H9 (cell line): ENCODE measurements at regions not wholly inside any gene's neighbourhood (a gene's known extent, or its start where the extent isn't known, plus 50 kb on each side); places are given as distances from the start of the nearest gene placed in this dataset.

Experiments
- DNase-seq: peaks from one replicate; pipeline ENCODE4 v3.0.0-alpha.2; 2017
- H2AFZ ChIP-seq: one replicate; pipeline ENCODE4 v1.6.1; 2013; ENCODE audit warnings: mild to moderate bottlenecking, low read length, control low read depth, moderate library complexity
- H2AK5ac ChIP-seq: 2 replicates; pipeline ENCODE4 v1.6.1; 2013; ENCODE audit warnings: low read length, control low read depth, mixed read lengths; ENCODE audit not compliant: insufficient read length
- H2BK120ac ChIP-seq: one replicate; pipeline ENCODE4 v1.6.1; 2013; ENCODE audit warnings: low read depth, mild to moderate bottlenecking, low read length, control low read depth, inconsistent platforms; ENCODE audit not compliant: poor library complexity, severe bottlenecking
- H2BK12ac ChIP-seq: 2 replicates; pipeline ENCODE4 v1.6.1; 2013; ENCODE audit warnings: low read length, control low read depth, mixed read lengths, low read depth; ENCODE audit not compliant: insufficient read length
- H2BK15ac ChIP-seq: 2 replicates; pipeline ENCODE4 v1.6.1; 2013; ENCODE audit warnings: low read depth, low read length, control low read depth
- H2BK20ac ChIP-seq: one replicate; pipeline ENCODE4 v1.6.1; 2013; ENCODE audit warnings: low read depth, mild to moderate bottlenecking, low read length, control low read depth, inconsistent platforms; ENCODE audit not compliant: poor library complexity, severe bottlenecking
- H2BK5ac ChIP-seq: 2 replicates; pipeline ENCODE4 v1.6.1; 2013; ENCODE audit warnings: low read length, control low read depth, mixed read lengths; ENCODE audit not compliant: insufficient read length
- H3K14ac ChIP-seq: 2 replicates; pipeline ENCODE4 v1.6.1; 2013; ENCODE audit warnings: low read length, control low read depth; ENCODE audit not compliant: insufficient read depth
- H3K18ac ChIP-seq: 2 replicates; pipeline ENCODE4 v1.6.1; 2013; ENCODE audit warnings: low read depth, mild to moderate bottlenecking, mixed read lengths, low read length, control low read depth; ENCODE audit not compliant: insufficient read length
- H3K23ac ChIP-seq: 2 replicates; pipeline ENCODE4 v1.6.1; 2013; ENCODE audit warnings: low read length, control low read depth, mixed read lengths, low read depth; ENCODE audit not compliant: insufficient read length
- H3K23me2 ChIP-seq: 2 replicates; pipeline ENCODE4 v1.6.1; 2013; ENCODE audit warnings: low read depth, mild to moderate bottlenecking, mixed read lengths, low read length, control low read depth; ENCODE audit not compliant: insufficient read length, poor library complexity, severe bottlenecking
- H3K27ac ChIP-seq: 2 replicates; pipeline ENCODE4 v1.5.1; 2013; ENCODE audit warnings: low read length, control low read depth, mixed read lengths, low read depth; ENCODE audit not compliant: insufficient read length
- H3K27me3 ChIP-seq: 2 replicates; pipeline ENCODE4 v1.6.1; 2013; ENCODE audit warnings: low read length, control low read depth, inconsistent platforms; ENCODE audit not compliant: insufficient read depth
- H3K4ac ChIP-seq: 2 replicates; pipeline ENCODE4 v1.6.1; 2013; ENCODE audit warnings: low read depth, mild to moderate bottlenecking, control low read depth, inconsistent platforms, low read length, moderate library complexity
- H3K4me1 ChIP-seq: 2 replicates; pipeline ENCODE4 v1.6.1; 2013; ENCODE audit warnings: low read length, control low read depth, inconsistent platforms; ENCODE audit not compliant: insufficient read depth
- H3K4me2 ChIP-seq: 2 replicates; pipeline ENCODE4 v1.6.1; 2013; ENCODE audit warnings: low read length, control low read depth, mixed read lengths; ENCODE audit not compliant: insufficient read length, insufficient read depth
- H3K56ac ChIP-seq: 2 replicates; pipeline ENCODE4 v1.6.1; 2013; ENCODE audit warnings: low read depth, mild to moderate bottlenecking, mixed read lengths, low read length, control low read depth; ENCODE audit not compliant: insufficient read length
- H3K79me1 ChIP-seq: 2 replicates; pipeline ENCODE4 v1.6.1; 2013; ENCODE audit warnings: low read depth, mild to moderate bottlenecking, moderate library complexity, low read length, control low read depth, inconsistent platforms; ENCODE audit not compliant: insufficient read depth, poor library complexity, severe bottlenecking
- H3K79me2 ChIP-seq: 2 replicates; pipeline ENCODE4 v1.6.1; 2013; ENCODE audit warnings: low read length, control low read depth, inconsistent platforms; ENCODE audit not compliant: insufficient read depth
- H3K9ac ChIP-seq: 2 replicates; pipeline ENCODE4 v1.6.1; 2013; ENCODE audit warnings: low read length, control low read depth, mixed read lengths; ENCODE audit not compliant: insufficient read length; ENCODE audit errors: extremely low read depth
- H3K9me3 ChIP-seq: one replicate; pipeline ENCODE4 v1.6.1; 2013; ENCODE audit warnings: low read depth, low read length, inconsistent platforms; ENCODE audit not compliant: control insufficient read depth
- H3T11ph ChIP-seq: one replicate; pipeline ENCODE4 v1.6.1; 2013; ENCODE audit warnings: mild to moderate bottlenecking, low read length, control low read depth, inconsistent platforms
- H4K20me1 ChIP-seq: one replicate; pipeline ENCODE4 v1.6.1; 2013; ENCODE audit not compliant: control insufficient read depth, insufficient read length, insufficient read depth
- H4K5ac ChIP-seq: 2 replicates; pipeline ENCODE4 v1.6.1; 2013; ENCODE audit warnings: low read depth, mild to moderate bottlenecking, mixed read lengths, low read length, control low read depth; ENCODE audit not compliant: insufficient read length
- H4K8ac ChIP-seq: replicated peaks from 2 replicates; pipeline ENCODE4 v1.6.1; 2013; ENCODE audit warnings: low read length, control low read depth, mixed read lengths, low read depth; ENCODE audit not compliant: insufficient read length
- H4K91ac ChIP-seq: 2 replicates; pipeline ENCODE4 v1.6.1; 2013; ENCODE audit warnings: low read depth, mild to moderate bottlenecking, moderate library complexity, mixed read lengths, low read length, control low read depth; ENCODE audit not compliant: insufficient read length
- H3K27ac Mint-ChIP-seq, 3 experiments: 2 replicates in 2 of 3; 3 replicates in 1 of 3; pipeline ENCODE4 v1.8.0; 2020 to 2021; ENCODE audit warnings: mixed read lengths in 3 of 3, mild to moderate bottlenecking in 1 of 3, moderate library complexity in 1 of 3
- H3K27me3 Mint-ChIP-seq: 2 replicates; pipeline ENCODE4 v1.8.0; 2021; ENCODE audit warnings: low read depth, mild to moderate bottlenecking, moderate library complexity, mixed read lengths
- H3K36me3 Mint-ChIP-seq, 3 experiments: 2 replicates in 2 of 3; 3 replicates in 1 of 3; pipeline ENCODE4 v1.8.0; 2020 to 2021; ENCODE audit warnings: low read depth in 3 of 3, mixed read lengths in 3 of 3; ENCODE audit not compliant: insufficient read depth in 1 of 3
- H3K4me1 Mint-ChIP-seq, 2 experiments: 2 replicates each; pipeline ENCODE4 v1.8.0; 2020; ENCODE audit warnings: mixed read lengths in 2 of 2
- H3K4me3 Mint-ChIP-seq, 2 experiments: 2 replicates in 1 of 2; 3 replicates in 1 of 2; pipeline ENCODE4 v1.8.0; 2020 to 2021; ENCODE audit warnings: mild to moderate bottlenecking in 2 of 2, mixed read lengths in 2 of 2, moderate library complexity in 1 of 2
- H3K9me3 Mint-ChIP-seq, 2 experiments: 2 replicates in 1 of 2; 3 replicates in 1 of 2; pipeline ENCODE4 v1.8.0; 2020; ENCODE audit warnings: mild to moderate bottlenecking in 2 of 2, mixed read lengths in 2 of 2, moderate library complexity in 1 of 2
- WGBS: extraction: QIAGEN DNeasy Blood & Tissue Kit; methylation state at CpG from one replicate; pipeline ENCODE4 v1.1.7; 2013; ENCODE audit warnings: missing lambda C conversion rate, low lambda C conversion rate, mixed read lengths; ENCODE audit not compliant: insufficient read length; ENCODE audit errors: extremely low coverage; 5-methylcytosine and 5-hydroxymethylcytosine counted together
- TF ChIP-seq, protein P1 (sequence below): fragments of 200-600 bp; sonication (generic); conservative IDR thresholded peaks from 3 replicates; pipeline ENCODE4 v1.8.0; 2021; ENCODE audit warnings: antibody characterized with exemption, mild to moderate bottlenecking

- Histone ChIP-seq H4K5ac (no peak overlapping the region), H3K9ac (no peak overlapping the region), H2BK20ac (no peak overlapping the region), H3K4me1 (no peaks in the 10 kb centered on the region), H2AFZ (no peak overlapping the region), H4K20me1 (no peaks in the 10 kb centered on the region), H2BK120ac (no peak overlapping the region), H2AK5ac (no peak overlapping the region), H3K18ac (no peak overlapping the region), H3K56ac (no peak overlapping the region), H3K9me3 (no peaks in the 10 kb centered on the region), H3K4me2 (no peak overlapping the region), H4K91ac (no peak overlapping the region), H2BK5ac (no peak overlapping the region), H3K79me1 (no peaks in the 10 kb centered on the region), H3K23ac (no peak overlapping the region), H3K27me3 (no peaks in the 10 kb centered on the region), H2BK12ac (no peak overlapping the region), H3T11ph (no peak overlapping the region), H4K8ac (no peak overlapping the region), H2BK15ac (no peak overlapping the region), H3K79me2 (no peaks in the 10 kb centered on the region), H3K27ac (no peak overlapping the region), H3K4ac (no peak overlapping the region), H3K14ac (no peak overlapping the region), H3K23me2 (no peaks in the 10 kb centered on the region)
- Mint-ChIP-seq H3K9me3 (peaks cover 16 to 24% of the 10 kb centered on the region in 2 experiments), H3K4me3 (no peak overlapping the region), H3K27ac (no peak overlapping the region), H3K27me3 (no peaks in the 10 kb centered on the region), H3K36me3 (peaks cover 0 to 25% (median 12%) of the 10 kb centered on the region in 3 experiments; a peak in 5 of 7 replicates), H3K4me1 (no peaks in the 10 kb centered on the region)
- WGBS: no CpG with 5 or more reads among the region's 7 CpGs
- TF ChIP-seq, protein P1, sequence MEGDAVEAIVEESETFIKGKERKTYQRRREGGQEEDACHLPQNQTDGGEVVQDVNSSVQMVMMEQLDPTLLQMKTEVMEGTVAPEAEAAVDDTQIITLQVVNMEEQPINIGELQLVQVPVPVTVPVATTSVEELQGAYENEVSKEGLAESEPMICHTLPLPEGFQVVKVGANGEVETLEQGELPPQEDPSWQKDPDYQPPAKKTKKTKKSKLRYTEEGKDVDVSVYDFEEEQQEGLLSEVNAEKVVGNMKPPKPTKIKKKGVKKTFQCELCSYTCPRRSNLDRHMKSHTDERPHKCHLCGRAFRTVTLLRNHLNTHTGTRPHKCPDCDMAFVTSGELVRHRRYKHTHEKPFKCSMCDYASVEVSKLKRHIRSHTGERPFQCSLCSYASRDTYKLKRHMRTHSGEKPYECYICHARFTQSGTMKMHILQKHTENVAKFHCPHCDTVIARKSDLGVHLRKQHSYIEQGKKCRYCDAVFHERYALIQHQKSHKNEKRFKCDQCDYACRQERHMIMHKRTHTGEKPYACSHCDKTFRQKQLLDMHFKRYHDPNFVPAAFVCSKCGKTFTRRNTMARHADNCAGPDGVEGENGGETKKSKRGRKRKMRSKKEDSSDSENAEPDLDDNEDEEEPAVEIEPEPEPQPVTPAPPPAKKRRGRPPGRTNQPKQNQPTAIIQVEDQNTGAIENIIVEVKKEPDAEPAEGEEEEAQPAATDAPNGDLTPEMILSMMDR: no peak
- no peak for DNase-seq
Measured at GRCh38 chr1:96028071-96028470, 693.5 kb upstream of the PTBP2 start.
